Natural killer cell (primary cell): ENCODE measurements at regions not wholly inside any gene's neighbourhood (a gene's known extent, or its start where the extent isn't known, plus 50 kb on each side); places are given as distances from the start of the nearest gene placed in this dataset.
"Not testable (repeated sequence)": the region's sequence is repeated elsewhere in the genome, so short reads cannot be mapped to it uniquely, and the experiment has no call there.

ENCODE experiments used
- ATAC-seq, 3 donors: fragments of 150-1000 bp in 2 of 3; fragments of 200-7000 bp in 1 of 3; cut with Tn5 transposase; 1 replicate in 1 of 3; 2 replicates in 2 of 3; pipeline ENCODE4 v1.10.0; 2021; ENCODE audit warnings: mild to moderate bottlenecking in 2 of 3, moderate library complexity in 2 of 3
- DNase-seq, 2 donors: peaks; one replicate each; pipeline versions ENCODE4 v3.0.0 to v3.0.0-alpha.2; 2013 to 2021; ENCODE audit warnings: mixed read lengths in 1 of 2
- H3K27ac ChIP-seq: one replicate; pipeline ENCODE4 v1.5.1; 2013; ENCODE audit warnings: mild to moderate bottlenecking, low read length
- H3K27me3 ChIP-seq: one replicate; pipeline ENCODE4 v1.6.1; 2013; ENCODE audit warnings: low read length; ENCODE audit not compliant: control insufficient read depth, insufficient read depth
- H3K36me3 ChIP-seq: one replicate; pipeline ENCODE4 v1.6.1; 2013; ENCODE audit warnings: low read length; ENCODE audit not compliant: control insufficient read depth, insufficient read depth
- H3K4me1 ChIP-seq: one replicate; pipeline ENCODE4 v1.6.1; 2013; ENCODE audit warnings: low read length; ENCODE audit not compliant: control insufficient read depth, insufficient read depth
- H3K4me3 ChIP-seq: one replicate; pipeline ENCODE4 v1.5.1; 2013; ENCODE audit warnings: low read length
- H3K9me3 ChIP-seq: one replicate; pipeline ENCODE4 v1.6.1; 2013; ENCODE audit warnings: low read length; ENCODE audit not compliant: control insufficient read depth, insufficient read depth
- H3K27ac Mint-ChIP-seq, 2 donors: one replicate each; pipeline ENCODE4 v1.8.0; 2022; ENCODE audit warnings: mild to moderate bottlenecking in 2 of 2, mixed read lengths in 2 of 2, moderate library complexity in 1 of 2
- H3K27me3 Mint-ChIP-seq, 2 donors: one replicate each; pipeline ENCODE4 v1.8.0; 2022; ENCODE audit warnings: low read depth in 2 of 2, mixed read lengths in 2 of 2
- H3K36me3 Mint-ChIP-seq: one replicate; pipeline ENCODE4 v1.8.0; 2022; ENCODE audit warnings: mixed read lengths
- H3K4me1 Mint-ChIP-seq, 2 donors: one replicate each; pipeline ENCODE4 v1.8.0; 2022; ENCODE audit warnings: mixed read lengths in 2 of 2
- H3K4me3 Mint-ChIP-seq: one replicate; pipeline ENCODE4 v1.8.0; 2022; ENCODE audit warnings: mild to moderate bottlenecking, moderate library complexity, mixed read lengths
- H3K9me3 Mint-ChIP-seq, 2 donors: one replicate each; pipeline ENCODE4 v1.8.0; 2022; ENCODE audit warnings: mixed read lengths in 2 of 2
- CTCF ChIP-seq: fragments of 200-600 bp; IDR thresholded peaks from one replicate; pipeline ENCODE4 v1.8.0; 2022; ENCODE audit warnings: antibody characterized with exemption
- WGBS: methylation state at CpG from one replicate; pipeline ENCODE4 v1.1.7; 2013; ENCODE audit warnings: missing lambda C conversion rate; ENCODE audit not compliant: insufficient coverage; 5-methylcytosine and 5-hydroxymethylcytosine counted together
- intact Hi-C: fragments of 100-400 bp; cut with micrococcal nuclease; formaldehyde crosslinking; loops from one replicate; pipeline ENCODE4 v1.14.2; 2022

GRCh38 chr6:78688668-78689067 lies 178.7 kb upstream of the IRAK1BP1 start:
- no peaks in the 10 kb centered on the region for H3K36me3 Mint-ChIP-seq
- no peaks in the 10 kb centered on the region for H3K36me3 ChIP-seq
- H3K27ac Mint-ChIP-seq, result no peak overlapping the region
- H3K27me3 Mint-ChIP-seq, result no peaks in the 10 kb centered on the region
- no peak for TF ChIP-seq CTCF
- H3K4me3 Mint-ChIP-seq, result no peak overlapping the region
- no peak for DNase-seq
- H3K27ac ChIP-seq, result no peak overlapping the region
- peaks cover 6 to 9% of the 10 kb centered on the region in 2 donors for H3K9me3 Mint-ChIP-seq
- no peak overlapping the region for H3K4me3 ChIP-seq
- intact Hi-C loops, result no loop called here
- H3K9me3 ChIP-seq, result no peaks in the 10 kb centered on the region
- no peak for ATAC-seq
- no peaks in the 10 kb centered on the region for H3K27me3 ChIP-seq
- no peaks in the 10 kb centered on the region for H3K4me1 ChIP-seq
- H3K4me1 Mint-ChIP-seq, result no peaks in the 10 kb centered on the region

- Mint-ChIP-seq H3K9me3 (peaks cover 14 to 15% of the 10 kb centered on the region in 2 donors), H3K27ac (no peak overlapping the region), H3K4me3 (no peak overlapping the region), H3K36me3 (no peaks in the 10 kb centered on the region), H3K4me1 (no peaks in the 10 kb centered on the region), H3K27me3 (no peaks in the 10 kb centered on the region)
- Histone ChIP-seq H3K27ac (no peak overlapping the region), H3K4me3 (no peak overlapping the region), H3K27me3 (no peaks in the 10 kb centered on the region), H3K36me3 (no peaks in the 10 kb centered on the region), H3K9me3 (no peaks in the 10 kb centered on the region), H3K4me1 (no peaks in the 10 kb centered on the region)
- intact Hi-C loops, result no loop called here
- ATAC-seq (no peak), DNase-seq (no peak)
- WGBS, result 86% methylated on average over 2 of the region's 2 CpGs
- no peak for TF ChIP-seq CTCF
Observed at GRCh38 chr6:78693835-78694234, 173.5 kb upstream of the IRAK1BP1 start.

- H3K4me3 ChIP-seq, H3K36me3 ChIP-seq, H3K36me3 Mint-ChIP-seq, H3K27me3 ChIP-seq, H3K4me1 ChIP-seq, H3K4me1 Mint-ChIP-seq, DNase-seq, intact Hi-C loops, H3K4me3 Mint-ChIP-seq, H3K27ac Mint-ChIP-seq, ATAC-seq, H3K27me3 Mint-ChIP-seq, H3K27ac ChIP-seq, H3K9me3 ChIP-seq: not testable (repeated sequence)
- peaks cover 13% of the 10 kb centered on the region in 2 donors for H3K9me3 Mint-ChIP-seq
- 81% methylated on average over 10 of the region's 10 CpGs for WGBS
Observed at GRCh38 chr6:78694628-78695027, 172.7 kb upstream of the IRAK1BP1 start.

GRCh38 chr6:78700991-78701390 lies 166.4 kb upstream of the IRAK1BP1 start:
- no peaks in the 10 kb centered on the region for H3K4me1 ChIP-seq
- intact Hi-C loops, result no loop called here
- ATAC-seq (no peak), DNase-seq (no peak)
- WGBS, result no CpG with 5 or more reads among the region's 1 CpG
- H3K27ac ChIP-seq, result no peak overlapping the region
- Mint-ChIP-seq H3K36me3 (no peaks in the 10 kb centered on the region), H3K9me3 (peaks cover 6 to 9% of the 10 kb centered on the region in 2 donors), H3K27ac (no peak overlapping the region), H3K27me3 (no peaks in the 10 kb centered on the region), H3K4me1 (no peaks in the 10 kb centered on the region), H3K4me3 (no peak overlapping the region)
- H3K27me3 ChIP-seq, result no peaks in the 10 kb centered on the region
- H3K36me3 ChIP-seq, result no peaks in the 10 kb centered on the region
- no peak overlapping the region for H3K4me3 ChIP-seq
- no peak for TF ChIP-seq CTCF
- no peaks in the 10 kb centered on the region for H3K9me3 ChIP-seq
